Calu3 (cell line): ENCODE measurements at regions not wholly inside any gene's neighbourhood (a gene's known extent, or its start where the extent isn't known, plus 50 kb on each side); places are given as distances from the start of the nearest gene placed in this dataset.

ENCODE experiments used
- BruUV-seq: library from RNA; stranded (reverse); fragments of 400-500 nt; replicated peaks from 2 replicates; lab custom pipeline; 2021; lab: Mats Ljungman, UMichigan
- CTCF ChIA-PET: fragments of 300-600 bp; sonication (Branson Sonifier 250); formaldehyde crosslinking; loops from one replicate; lab custom pipeline; 2022; ENCODE audit warnings: antibody characterized with exemption; lab: Charles Lee
- DNase-seq: peaks from one replicate; pipeline ENCODE4 v3.0.0; 2022
- H3K27ac Mint-ChIP-seq: one replicate; pipeline ENCODE4 v1.8.0; 2022; ENCODE audit warnings: mixed read lengths; ENCODE audit not compliant: unreplicated experiment
- H3K27me3 Mint-ChIP-seq: one replicate; pipeline ENCODE4 v1.8.0; 2022; ENCODE audit warnings: mixed read lengths; ENCODE audit not compliant: unreplicated experiment
- H3K36me3 Mint-ChIP-seq: one replicate; pipeline ENCODE4 v1.8.0; 2022; ENCODE audit warnings: mild to moderate bottlenecking, moderate library complexity, mixed read lengths; ENCODE audit not compliant: insufficient read depth, unreplicated experiment
- H3K4me1 Mint-ChIP-seq: one replicate; pipeline ENCODE4 v1.8.0; 2022; ENCODE audit warnings: mild to moderate bottlenecking, low read depth, mixed read lengths; ENCODE audit not compliant: unreplicated experiment
- H3K4me3 Mint-ChIP-seq: one replicate; pipeline ENCODE4 v1.8.0; 2022; ENCODE audit warnings: mild to moderate bottlenecking, low read depth, moderate library complexity, mixed read lengths; ENCODE audit not compliant: unreplicated experiment
- H3K9me3 Mint-ChIP-seq: one replicate; pipeline ENCODE4 v1.8.0; 2022; ENCODE audit warnings: low read depth, mixed read lengths; ENCODE audit not compliant: unreplicated experiment
- intact Hi-C: fragments of 100-400 bp; cut with micrococcal nuclease; formaldehyde crosslinking; loops from one replicate; pipeline ENCODE4 v1.10.0; 2022; ENCODE audit not compliant: unreplicated experiment
- TF ChIP-seq, protein P1 (sequence below): fragments of 200-600 bp; IDR thresholded peaks from one replicate; pipeline ENCODE4 v1.8.0; 2022; ENCODE audit warnings: antibody characterized with exemption; ENCODE audit not compliant: unreplicated experiment

DNA sequence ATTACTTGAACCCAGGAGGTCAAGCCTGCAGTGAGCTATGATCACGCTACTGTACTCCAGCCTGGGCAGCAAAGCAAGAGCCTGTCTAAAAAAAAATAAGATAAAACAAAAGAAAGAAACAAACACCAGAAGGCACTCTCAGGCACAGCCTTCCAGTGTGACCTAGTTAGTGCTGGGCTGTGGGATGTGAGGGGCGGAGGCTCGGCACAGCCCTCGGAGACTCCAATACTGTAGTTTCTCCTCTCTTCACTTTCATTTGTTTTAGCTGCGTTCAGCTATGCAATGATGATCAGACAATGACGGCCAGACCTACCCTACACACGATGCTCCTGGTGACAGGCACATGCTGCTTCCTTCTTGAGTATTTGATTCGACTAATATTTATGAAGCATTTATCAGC lies 127.7 kb downstream of the SOCS6 start:
- Mint-ChIP-seq H3K36me3 (peaks cover 4% of the 10 kb centered on the region), H3K4me3 (no peak overlapping the region), H3K27me3 (no peaks in the 10 kb centered on the region), H3K4me1 (peaks cover 45% of the 10 kb centered on the region), H3K9me3 (no peaks in the 10 kb centered on the region), H3K27ac (no peak overlapping the region)
- no peak for DNase-seq
- BruUV-seq = no TSS peak
- TF ChIP-seq, protein P1, sequence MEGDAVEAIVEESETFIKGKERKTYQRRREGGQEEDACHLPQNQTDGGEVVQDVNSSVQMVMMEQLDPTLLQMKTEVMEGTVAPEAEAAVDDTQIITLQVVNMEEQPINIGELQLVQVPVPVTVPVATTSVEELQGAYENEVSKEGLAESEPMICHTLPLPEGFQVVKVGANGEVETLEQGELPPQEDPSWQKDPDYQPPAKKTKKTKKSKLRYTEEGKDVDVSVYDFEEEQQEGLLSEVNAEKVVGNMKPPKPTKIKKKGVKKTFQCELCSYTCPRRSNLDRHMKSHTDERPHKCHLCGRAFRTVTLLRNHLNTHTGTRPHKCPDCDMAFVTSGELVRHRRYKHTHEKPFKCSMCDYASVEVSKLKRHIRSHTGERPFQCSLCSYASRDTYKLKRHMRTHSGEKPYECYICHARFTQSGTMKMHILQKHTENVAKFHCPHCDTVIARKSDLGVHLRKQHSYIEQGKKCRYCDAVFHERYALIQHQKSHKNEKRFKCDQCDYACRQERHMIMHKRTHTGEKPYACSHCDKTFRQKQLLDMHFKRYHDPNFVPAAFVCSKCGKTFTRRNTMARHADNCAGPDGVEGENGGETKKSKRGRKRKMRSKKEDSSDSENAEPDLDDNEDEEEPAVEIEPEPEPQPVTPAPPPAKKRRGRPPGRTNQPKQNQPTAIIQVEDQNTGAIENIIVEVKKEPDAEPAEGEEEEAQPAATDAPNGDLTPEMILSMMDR = no peak
- intact Hi-C loops = no loop called here
- CTCF ChIA-PET = no interaction called here

GRCh38 chr18:70415823-70416488 lies 127.1 kb downstream of the SOCS6 start:
- intact Hi-C loops = no loop called here
- peak; percentile 77 for DNase-seq
- H3K4me1 Mint-ChIP-seq = peaks cover 44% of the 10 kb centered on the region
- TF ChIP-seq, protein P1 = no peak
- no peaks in the 10 kb centered on the region for H3K9me3 Mint-ChIP-seq
- BruUV-seq = no TSS peak
- H3K27me3 Mint-ChIP-seq = no peaks in the 10 kb centered on the region
- H3K36me3 Mint-ChIP-seq = peaks cover 4% of the 10 kb centered on the region
- CTCF ChIA-PET = interaction anchor here (0.6 to 0.7 kb wide), 2 partner anchors 9 to 764 kb away, joined by 3 to 8 read pairs; no protein-coding TSS in a partner anchor
- no peak overlapping the region for H3K4me3 Mint-ChIP-seq
- peak overlapping the region; percentile 2 for H3K27ac Mint-ChIP-seq

DNA sequence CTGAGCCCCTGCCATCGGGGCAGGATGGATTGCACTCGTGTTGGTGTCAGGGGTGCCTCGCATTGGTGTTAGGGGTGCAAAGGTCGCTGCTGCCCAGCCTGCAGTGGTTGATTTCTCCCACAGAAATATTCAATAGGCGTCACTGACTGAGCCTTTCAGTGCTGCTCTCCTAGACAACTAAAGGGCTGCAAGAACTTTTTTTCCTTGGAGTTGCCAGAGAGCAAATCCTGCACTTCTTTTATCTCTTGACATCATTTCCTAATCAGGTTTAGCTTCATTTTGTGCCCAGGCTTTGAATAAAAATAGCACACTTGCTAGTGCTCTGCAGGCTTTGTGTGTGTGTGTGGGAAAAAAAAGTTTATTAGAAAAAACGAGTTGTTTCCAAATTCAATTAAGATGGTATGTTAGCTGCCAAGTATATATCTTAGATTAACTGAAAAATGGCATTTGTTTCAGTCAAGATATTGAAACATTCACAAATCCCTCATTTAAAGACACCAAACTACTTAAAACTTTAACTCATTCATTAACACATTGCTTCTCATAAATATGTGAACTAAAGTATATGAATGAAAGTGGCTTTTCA lies 125.6 kb downstream of the SOCS6 start:
- no peak for DNase-seq
- Mint-ChIP-seq H3K9me3 (no peaks in the 10 kb centered on the region), H3K27me3 (no peaks in the 10 kb centered on the region), H3K36me3 (no peaks in the 10 kb centered on the region), H3K4me3 (no peak overlapping the region), H3K4me1 (peaks cover 30% of the 10 kb centered on the region), H3K27ac (no peak overlapping the region)
- TF ChIP-seq, protein P1 = no peak
- no TSS peak for BruUV-seq
- intact Hi-C loops = no loop called here
- CTCF ChIA-PET = no interaction called here

GRCh38 chr18:70413455-70413854 lies 124.6 kb downstream of the SOCS6 start:
- Mint-ChIP-seq H3K27ac (no peak overlapping the region), H3K27me3 (no peaks in the 10 kb centered on the region), H3K36me3 (no peaks in the 10 kb centered on the region), H3K4me1 (peaks cover 20% of the 10 kb centered on the region), H3K4me3 (no peak overlapping the region), H3K9me3 (no peaks in the 10 kb centered on the region)
- no peak for DNase-seq
- no TSS peak for BruUV-seq
- TF ChIP-seq, protein P1 = no peak
- CTCF ChIA-PET = no interaction called here
- intact Hi-C loops = no loop called here
